SK-N-SH (cell line): ENCODE measurements at regions not wholly inside any gene's neighbourhood (a gene's known extent, or its start where the extent isn't known, plus 50 kb on each side); places are given as distances from the start of the nearest gene placed in this dataset.
"Not testable (repeated sequence)": the region's sequence is repeated elsewhere in the genome, so short reads cannot be mapped to it uniquely, and the experiment has no call there.

Experiments
- CTCF ChIA-PET: fragments of 300-600, 350-600 bp; formaldehyde crosslinking; extraction: SDS; loops from one replicate; lab custom pipeline; 2021; lab: Yijun Ruan, JAX
- POLR2A ChIA-PET: fragments of 350-600 bp; sonication (Branson Sonifier 250); formaldehyde crosslinking; extraction: SDS; loops from one replicate; lab custom pipeline; 2020; ENCODE audit warnings: antibody characterized with exemption, inconsistent platforms; lab: Yijun Ruan, JAX
- DNase-seq: peaks from one replicate; pipeline ENCODE4 v3.0.0; 2012
- H2AFZ ChIP-seq: fragments of 200-600 bp; sonication (generic); 2 replicates; pipeline ENCODE4 v1.8.1; 2016; ENCODE audit warnings: antibody characterized with exemption, mild to moderate bottlenecking, low read depth
- H3F3A ChIP-seq: fragments of 200-600 bp; sonication (generic); replicated peaks from 2 replicates; pipeline ENCODE3; 2016; ENCODE audit warnings: antibody characterized with exemption, mild to moderate bottlenecking; ENCODE audit not compliant: insufficient read depth
- H3K27ac ChIP-seq, 2 experiments: fragments of 200-500 bp in 1 of 2; fragments of 200-600 bp in 1 of 2; sonication (Bioruptor generic) in 1 of 2; sonication (generic), shearing (Covaris generic) in 1 of 2; 2 replicates each; pipeline versions ENCODE4 v1.5.1 to v1.6.1; 2014 to 2016; ENCODE audit warnings: low read depth in 2 of 2, inconsistent platforms in 1 of 2, low read length in 1 of 2, mild to moderate bottlenecking in 1 of 2, mixed read lengths in 1 of 2
- H3K27me3 ChIP-seq: fragments of 200-600 bp; sonication (generic), shearing (Covaris generic); 2 replicates; pipeline ENCODE4 v1.6.1; 2016; ENCODE audit warnings: mixed run types; ENCODE audit not compliant: insufficient read depth
- H3K36me3 ChIP-seq, 2 experiments: fragments of 200-500 bp in 1 of 2; fragments of 200-600 bp in 1 of 2; sonication (Bioruptor generic) in 1 of 2; sonication (generic) in 1 of 2; replicated peaks in 1 of 2; 2 replicates each; pipeline versions ENCODE3 to v1.5.1; 2014 to 2016; ENCODE audit warnings: low read length in 1 of 2, mild to moderate bottlenecking in 1 of 2; ENCODE audit not compliant: insufficient read depth in 2 of 2, control insufficient read depth in 1 of 2
- H3K4me1 ChIP-seq, 2 experiments: fragments of 200-500 bp in 1 of 2; fragments of 200-600 bp in 1 of 2; sonication (Bioruptor generic) in 1 of 2; sonication (generic), shearing (Covaris generic) in 1 of 2; 2 replicates each; pipeline versions ENCODE4 v1.5.1 to v1.6.1; 2014 to 2016; ENCODE audit warnings: low read depth in 1 of 2, low read length in 1 of 2, mixed run types in 1 of 2; ENCODE audit not compliant: insufficient read depth in 2 of 2, control insufficient read depth in 1 of 2
- H3K4me2 ChIP-seq: fragments of 200-600 bp; sonication (generic), shearing (Covaris generic); 2 replicates; pipeline ENCODE4 v1.6.1; 2017; ENCODE audit warnings: mixed run types
- H3K4me3 ChIP-seq, 2 experiments: fragments of 200-500 bp in 1 of 2; fragments of 200-600 bp in 1 of 2; sonication (Bioruptor generic) in 1 of 2; sonication (generic), shearing (Covaris generic) in 1 of 2; 2 replicates each; pipeline versions ENCODE4 v1.5.1 to v1.8.1; 2014 to 2016; ENCODE audit warnings: low read depth in 2 of 2, inconsistent platforms in 1 of 2, low read length in 1 of 2, mild to moderate bottlenecking in 1 of 2, mixed read lengths in 1 of 2, moderate library complexity in 1 of 2
- H3K79me2 ChIP-seq: fragments of 200-600 bp; sonication (generic); 2 replicates; pipeline ENCODE4 v1.8.1; 2017; ENCODE audit warnings: mild to moderate bottlenecking; ENCODE audit not compliant: insufficient read depth
- H3K9ac ChIP-seq: fragments of 200-600 bp; sonication (generic); 2 replicates; pipeline ENCODE4 v1.6.1; 2017; ENCODE audit warnings: mixed run types
- H3K9me2 ChIP-seq: fragments of 200-600 bp; sonication (generic); 2 replicates; pipeline ENCODE4 v1.6.1; 2017; ENCODE audit warnings: mixed run types
- H3K9me3 ChIP-seq: fragments of 200-600 bp; sonication (generic); 2 replicates; pipeline ENCODE4 v1.6.1; 2017; ENCODE audit warnings: mixed run types, mild to moderate bottlenecking, moderate library complexity
- H4K20me1 ChIP-seq: fragments of 200-600 bp; sonication (generic); 2 replicates; pipeline ENCODE4 v1.6.1; 2017; ENCODE audit warnings: mild to moderate bottlenecking, mixed run types; ENCODE audit not compliant: insufficient read depth
- YY1 ChIP-seq: IDR thresholded peaks from 2 replicates; pipeline ENCODE4 v1.4.0; 2012; ENCODE audit warnings: low read depth, mild to moderate bottlenecking
- WGBS: methylation state at CpG from one replicate; pipeline ENCODE4 v1.1.6; 2017; ENCODE audit warnings: low lambda C conversion rate; 5-methylcytosine and 5-hydroxymethylcytosine counted together

- CTCF ChIA-PET, result interaction anchor here (1.0 kb wide), 1 partner anchor 31 kb away, joined by 3 read pairs; no protein-coding TSS in a partner anchor
- H3K9me2 ChIP-seq, H4K20me1 ChIP-seq, H3K4me1 ChIP-seq, H3K79me2 ChIP-seq, DNase-seq, H3K36me3 ChIP-seq, H3K27me3 ChIP-seq: not testable (repeated sequence)
- POLR2A ChIA-PET, result interaction anchor here (0.7 to 1.0 kb wide), 2 partner anchors 20 to 163 kb away, joined by 3 read pairs; no protein-coding TSS in a partner anchor
- Histone ChIP-seq H3K27ac (peak overlapping the region in 1 of 2 experiments; percentile 28; a peak in 2 of 4 replicates), H2AFZ (peak overlapping the region; percentile 74), H3K9ac (peak overlapping the region; percentile 71), H3K4me3 (peak overlapping the region; percentile 41 to 65)
- peak; percentile 67 for TF ChIP-seq YY1
- TF ChIP-seq, all 33 proteins: peak for 1; not testable (repeated sequence) for 32
- H3K9me3 ChIP-seq, H3F3A ChIP-seq: not testable (repeated sequence)
- H3K4me2 ChIP-seq, result peak overlapping the region; percentile 69
- 52% methylated on average over 26 of the region's 29 CpGs for WGBS
Observed at GRCh38 chr1:187072262-187073034, 243.7 kb downstream of the PLA2G4A start.

GRCh38 chr1:187073035-187073560, 244.3 kb downstream of the PLA2G4A start:
- 0 out of 2 replicates have a peak overlapping the region, but pooled peaks have one; percentile 74 for H2AFZ ChIP-seq

GRCh38 chr1:187073634-187074245, 245.0 kb downstream of the PLA2G4A start:
- H3F3A ChIP-seq, H3K9me3 ChIP-seq, H3K27ac ChIP-seq, H3K36me3 ChIP-seq, H3K4me1 ChIP-seq, POLR2A ChIA-PET, H3K4me2 ChIP-seq, H3K27me3 ChIP-seq, H3K79me2 ChIP-seq, H4K20me1 ChIP-seq, H3K9me2 ChIP-seq, DNase-seq, H3K9ac ChIP-seq, CTCF ChIA-PET: not testable (repeated sequence)
- peak overlapping the region in 1 of 2 experiments; percentile 65; a peak in 2 of 4 replicates for H3K4me3 ChIP-seq
- WGBS, result 100% methylated on average over 2 of the region's 35 CpGs
- H2AFZ ChIP-seq, result 0 out of 2 replicates have a peak overlapping the region, but pooled peaks have one; percentile 74

More at GRCh38 chr1:187073035-187073560, 244.3 kb downstream of the PLA2G4A start:
- H3F3A ChIP-seq, H3K9me2 ChIP-seq, H3K27ac ChIP-seq, H4K20me1 ChIP-seq, H3K9me3 ChIP-seq, H3K27me3 ChIP-seq, H3K79me2 ChIP-seq, H3K4me1 ChIP-seq, DNase-seq, H3K36me3 ChIP-seq: not testable (repeated sequence)
- ChIA-PET POLR2A (interaction anchor here (0.7 to 1.0 kb wide), 2 partner anchors 20 to 162 kb away, joined by 3 read pairs; no protein-coding TSS in a partner anchor), CTCF (interaction anchor here (1.0 kb wide), 1 partner anchor 31 kb away, joined by 3 read pairs; no protein-coding TSS in a partner anchor)
- Histone ChIP-seq H3K9ac (peak overlapping the region; percentile 71), H3K4me2 (peak overlapping the region; percentile 69), H3K4me3 (peak overlapping the region; percentile 41 to 65)
- 68% methylated on average over 9 of the region's 13 CpGs for WGBS
